B cell (primary cell): ENCODE measurements at regions not wholly inside any gene's neighbourhood (a gene's known extent, or its start where the extent isn't known, plus 50 kb on each side); places are given as distances from the start of the nearest gene placed in this dataset.

Experiments used
- ATAC-seq: fragments of 200-7000 bp; cut with Tn5 transposase; one replicate; pipeline ENCODE4 v1.10.0; 2021; ENCODE audit warnings: low read depth, mild to moderate bottlenecking, moderate number of reproducible peaks, moderate library complexity
- CTCF ChIA-PET: fragments of 350-600 bp; sonication (Branson Sonifier 250); formaldehyde crosslinking; loops from one replicate; lab custom pipeline; 2021; ENCODE audit warnings: antibody characterized with exemption, inconsistent platforms; lab: Charles Lee
- POLR2A ChIA-PET: fragments of 350-600 bp; sonication (Branson Sonifier 250); formaldehyde crosslinking; loops from one replicate; lab custom pipeline; 2021; ENCODE audit warnings: antibody characterized with exemption; lab: Charles Lee
- DNase-seq: peaks from one replicate; pipeline ENCODE4 v3.0.0; 2013
- H2AFZ ChIP-seq: 2 replicates; pipeline ENCODE4 v1.6.1; 2012; ENCODE audit warnings: mild to moderate bottlenecking, low read depth, low read length; ENCODE audit not compliant: insufficient read depth, poor library complexity, severe bottlenecking
- H3K27ac ChIP-seq, 2 donors: 1 replicate in 1 of 2; 2 replicates in 1 of 2; pipeline ENCODE4 v1.5.1; 2012 to 2013; ENCODE audit warnings: low read length in 2 of 2, mild to moderate bottlenecking in 2 of 2, moderate library complexity in 1 of 2
- H3K27me3 ChIP-seq, 4 experiments: fragments of 200-600 bp in 1 of 4; sonication (generic) in 1 of 4; replicated peaks in 1 of 4; 1 replicate in 2 of 4; 2 replicates in 2 of 4; pipeline versions ENCODE4 v1.6.1 to v1.7.0; 2013 to 2016; ENCODE audit warnings: low read length in 3 of 4, mild to moderate bottlenecking in 2 of 4, mixed read lengths in 1 of 4, moderate library complexity in 1 of 4; ENCODE audit not compliant: insufficient read depth in 4 of 4, control insufficient read depth in 3 of 4; ENCODE audit errors: control extremely low read depth in 1 of 4
- H3K36me3 ChIP-seq, 2 experiments: replicated peaks in 1 of 2; 1 replicate in 1 of 2; 2 replicates in 1 of 2; pipeline versions ENCODE4 v1.6.1 to v1.7.1; 2013; ENCODE audit warnings: low read length in 1 of 2; ENCODE audit not compliant: insufficient read depth in 2 of 2, control insufficient read depth in 1 of 2; ENCODE audit errors: control extremely low read depth in 1 of 2, extremely low read depth in 1 of 2
- H3K4me1 ChIP-seq, 2 donors: fragments of 200-600 bp in 1 of 2; sonication (generic) in 1 of 2; 1 replicate in 1 of 2; 2 replicates in 1 of 2; pipeline versions ENCODE4 v1.5.1 to v1.6.1; 2013 to 2017; ENCODE audit warnings: low read length in 2 of 2; ENCODE audit not compliant: control insufficient read depth in 2 of 2, insufficient read depth in 2 of 2
- H3K4me2 ChIP-seq: replicated peaks from 2 replicates; pipeline ENCODE3; 2012; ENCODE audit warnings: mild to moderate bottlenecking, low read depth, low read length; ENCODE audit not compliant: poor library complexity, severe bottlenecking
- H3K4me3 ChIP-seq, 5 experiments: fragments of 200-600 bp in 1 of 5; sonication (generic) in 1 of 5; 1 replicate in 3 of 5; 2 replicates in 2 of 5; pipeline versions ENCODE4 v1.5.1 to v1.7.0; 2011 to 2016; ENCODE audit warnings: low read length in 4 of 5, mild to moderate bottlenecking in 4 of 5, low read depth in 2 of 5, control low read depth in 1 of 5, moderate library complexity in 1 of 5; ENCODE audit not compliant: insufficient read depth in 1 of 5; ENCODE audit errors: control extremely low read depth in 1 of 5, extremely low read depth in 1 of 5
- H3K79me2 ChIP-seq: fragments of 200-600 bp; sonication (generic); one replicate; pipeline ENCODE4 v1.6.0; 2016; ENCODE audit warnings: low read length; ENCODE audit not compliant: control insufficient read depth, insufficient read depth
- H3K9ac ChIP-seq: fragments of 200-600 bp; sonication (generic); 2 replicates; pipeline ENCODE4 v1.6.1; 2017; ENCODE audit warnings: mild to moderate bottlenecking, low read length, moderate library complexity
- H3K9me3 ChIP-seq, 3 donors: one replicate each; pipeline versions ENCODE4 v1.6.1 to v1.7.1; 2013; ENCODE audit warnings: low read length in 2 of 3; ENCODE audit not compliant: control insufficient read depth in 2 of 3, insufficient read depth in 1 of 3; ENCODE audit errors: control extremely low read depth in 1 of 3
- H4K20me1 ChIP-seq: 2 replicates; pipeline ENCODE4 v1.6.0; 2012; ENCODE audit warnings: mild to moderate bottlenecking, low read length; ENCODE audit not compliant: insufficient read depth, control insufficient read depth, poor library complexity, severe bottlenecking
- H3K27ac Mint-ChIP-seq: one replicate; pipeline ENCODE4 v1.8.0; 2021; ENCODE audit warnings: mixed read lengths
- H3K27me3 Mint-ChIP-seq: one replicate; pipeline ENCODE4 v1.8.0; 2021; ENCODE audit warnings: mixed read lengths
- H3K4me1 Mint-ChIP-seq: one replicate; pipeline ENCODE4 v1.8.0; 2021; ENCODE audit warnings: mixed read lengths
- H3K4me3 Mint-ChIP-seq: one replicate; pipeline ENCODE4 v1.8.0; 2021; ENCODE audit warnings: mixed read lengths
- H3K9me3 Mint-ChIP-seq: one replicate; pipeline ENCODE4 v1.8.0; 2022; ENCODE audit warnings: mixed read lengths; ENCODE audit not compliant: insufficient read depth
- CTCF ChIP-seq: fragments of 200-600 bp; IDR thresholded peaks from one replicate; pipeline ENCODE4 v1.8.0; 2022; ENCODE audit warnings: antibody characterized with exemption, mild to moderate bottlenecking
- EZH2 ChIP-seq: IDR thresholded peaks from 2 replicates; pipeline ENCODE4 v1.6.1; 2012; ENCODE audit warnings: borderline replicate concordance, low read depth, mild to moderate bottlenecking, moderate library complexity, low read length; ENCODE audit not compliant: insufficient read depth, poor library complexity, severe bottlenecking
- WGBS: methylation state at CpG from one replicate; pipeline ENCODE4 v1.1.5; 2013; ENCODE audit warnings: missing lambda C conversion rate; ENCODE audit not compliant: insufficient coverage; 5-methylcytosine and 5-hydroxymethylcytosine counted together
- intact Hi-C: fragments of 100-400 bp; cut with micrococcal nuclease; formaldehyde crosslinking; loops from one replicate; pipeline ENCODE4 v1.10.0; 2022

GRCh38 chr4:57496697-57497471 is 386.7 kb upstream of the IGFBP7 start:
- no peaks in the 10 kb centered on the region for H3K27me3 ChIP-seq
- POLR2A ChIA-PET: no interaction called here
- H3K27ac Mint-ChIP-seq: no peak overlapping the region
- no CpG with 5 or more reads among the region's 2 CpGs for WGBS
- no peak overlapping the region for H3K9ac ChIP-seq
- no peak for ATAC-seq
- no peaks in the 10 kb centered on the region for H3K36me3 ChIP-seq
- H3K4me2 ChIP-seq: no peak overlapping the region
- TF ChIP-seq EZH2 (no peak), CTCF (no peak)
- CTCF ChIA-PET: no interaction called here
- no peaks in the 10 kb centered on the region for H3K4me1 ChIP-seq
- peaks cover 0 to 3% (median 0%) of the 10 kb centered on the region in 3 donors for H3K9me3 ChIP-seq
- no peak overlapping the region for H3K27ac ChIP-seq
- intact Hi-C loops: no loop called here
- no peak overlapping the region for H3K4me3 ChIP-seq
- no peaks in the 10 kb centered on the region for H4K20me1 ChIP-seq
- H3K79me2 ChIP-seq: no peaks in the 10 kb centered on the region
- no peak overlapping the region for H2AFZ ChIP-seq
- DNase-seq: no peak
- H3K4me3 Mint-ChIP-seq: no peak overlapping the region
- H3K4me1 Mint-ChIP-seq: no peaks in the 10 kb centered on the region
- no peaks in the 10 kb centered on the region for H3K27me3 Mint-ChIP-seq
- no peaks in the 10 kb centered on the region for H3K9me3 Mint-ChIP-seq

GRCh38 chr4:57494821-57495220 is 384.6 kb upstream of the IGFBP7 start:
- Histone ChIP-seq H3K4me3 (no peak overlapping the region), H3K79me2 (no peaks in the 10 kb centered on the region), H3K36me3 (no peaks in the 10 kb centered on the region), H2AFZ (no peak overlapping the region), H3K9me3 (peaks cover 0 to 2% (median 0%) of the 10 kb centered on the region in 3 donors), H3K4me2 (no peak overlapping the region), H3K27me3 (no peaks in the 10 kb centered on the region), H3K9ac (no peak overlapping the region), H3K4me1 (no peaks in the 10 kb centered on the region), H3K27ac (no peak overlapping the region), H4K20me1 (no peaks in the 10 kb centered on the region)
- no peak for DNase-seq
- intact Hi-C loops: no loop called here
- H3K4me1 Mint-ChIP-seq: no peaks in the 10 kb centered on the region
- H3K27ac Mint-ChIP-seq: no peak overlapping the region
- no peak for TF ChIP-seq EZH2
- POLR2A ChIA-PET: no interaction called here
- no peak for ATAC-seq
- CTCF ChIA-PET: no interaction called here
- H3K9me3 Mint-ChIP-seq: no peaks in the 10 kb centered on the region
- WGBS: 33% methylated on average over 1 of the region's 4 CpGs
- no peak overlapping the region for H3K4me3 Mint-ChIP-seq
- H3K27me3 Mint-ChIP-seq: no peaks in the 10 kb centered on the region
